ENCODE measurements at regions not wholly inside any gene's neighbourhood (a gene's known extent, or its start where the extent isn't known, plus 50 kb on each side); places are given as distances from the start of the nearest gene placed in this dataset.

DNA sequence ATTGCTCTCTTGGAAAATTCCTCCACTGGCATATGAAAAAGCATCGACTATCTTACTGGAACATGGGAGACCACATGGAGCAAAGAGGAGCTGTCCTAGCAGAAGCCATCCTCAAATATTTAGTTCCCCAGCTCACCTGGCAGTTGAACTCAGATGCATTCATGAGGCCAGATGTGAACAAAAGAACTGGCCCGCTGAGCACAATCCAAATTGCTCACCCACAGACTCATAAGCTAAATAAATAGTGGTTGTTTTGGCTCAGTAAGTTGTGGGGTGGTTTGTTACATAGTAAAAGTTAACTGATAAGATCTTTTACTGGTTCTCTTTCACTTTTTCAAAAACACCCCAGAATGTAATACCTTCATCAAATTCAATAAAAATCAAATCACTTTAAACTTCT, 108.6 kb upstream of the CWC22 start:
- TF ChIP-seq, protein P1, sequence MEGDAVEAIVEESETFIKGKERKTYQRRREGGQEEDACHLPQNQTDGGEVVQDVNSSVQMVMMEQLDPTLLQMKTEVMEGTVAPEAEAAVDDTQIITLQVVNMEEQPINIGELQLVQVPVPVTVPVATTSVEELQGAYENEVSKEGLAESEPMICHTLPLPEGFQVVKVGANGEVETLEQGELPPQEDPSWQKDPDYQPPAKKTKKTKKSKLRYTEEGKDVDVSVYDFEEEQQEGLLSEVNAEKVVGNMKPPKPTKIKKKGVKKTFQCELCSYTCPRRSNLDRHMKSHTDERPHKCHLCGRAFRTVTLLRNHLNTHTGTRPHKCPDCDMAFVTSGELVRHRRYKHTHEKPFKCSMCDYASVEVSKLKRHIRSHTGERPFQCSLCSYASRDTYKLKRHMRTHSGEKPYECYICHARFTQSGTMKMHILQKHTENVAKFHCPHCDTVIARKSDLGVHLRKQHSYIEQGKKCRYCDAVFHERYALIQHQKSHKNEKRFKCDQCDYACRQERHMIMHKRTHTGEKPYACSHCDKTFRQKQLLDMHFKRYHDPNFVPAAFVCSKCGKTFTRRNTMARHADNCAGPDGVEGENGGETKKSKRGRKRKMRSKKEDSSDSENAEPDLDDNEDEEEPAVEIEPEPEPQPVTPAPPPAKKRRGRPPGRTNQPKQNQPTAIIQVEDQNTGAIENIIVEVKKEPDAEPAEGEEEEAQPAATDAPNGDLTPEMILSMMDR (conservative IDR thresholded peaks at IDR 0.05) = no peak
- TF ChIP-seq ZFX (IDR thresholded peaks at IDR 0.05) = no peak
- no peak overlapping the region for H3K27ac ChIP-seq

DNA sequence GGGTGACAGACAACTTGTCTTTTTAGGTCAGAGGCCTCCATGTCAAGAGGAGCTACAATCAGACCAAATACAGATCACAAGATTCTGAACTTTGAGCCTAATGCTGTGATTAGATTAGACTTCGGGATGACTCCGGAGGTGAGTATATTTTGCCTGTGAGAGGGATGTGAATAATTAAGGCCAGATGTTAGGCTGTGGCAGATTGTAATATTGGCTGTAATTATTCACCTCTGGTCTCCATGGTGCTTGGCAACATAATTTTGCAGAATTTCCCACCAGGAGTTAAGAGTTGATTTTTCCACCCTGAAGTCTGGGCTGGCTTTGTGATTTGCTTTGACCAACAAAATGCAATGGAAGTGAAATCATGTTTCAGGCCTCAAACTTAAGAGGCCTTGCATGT, 108.2 kb upstream of the CWC22 start:
- no peak overlapping the region for H3K27ac ChIP-seq

DNA sequence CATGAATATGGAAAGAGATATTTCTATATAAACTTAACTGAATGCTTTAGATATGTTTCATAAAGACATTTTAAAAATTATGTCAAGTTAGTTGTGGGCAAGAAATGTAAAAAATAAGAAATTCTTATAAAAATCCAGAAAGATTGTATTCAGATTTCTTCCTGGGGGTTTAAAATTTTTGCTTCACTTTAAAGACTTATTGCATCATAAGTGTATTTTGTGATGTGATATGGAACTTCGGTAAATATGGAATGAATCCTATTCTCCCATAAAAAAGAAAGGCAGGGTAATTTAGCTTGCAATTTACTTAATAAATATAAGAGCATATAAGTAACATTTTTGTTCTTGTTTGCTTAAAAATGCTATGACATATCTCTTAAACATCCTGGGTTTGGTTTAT, 104.8 kb upstream of the CWC22 start:
- no peak overlapping the region for H3K27ac ChIP-seq
- no peak for TF ChIP-seq ZFX (IDR thresholded peaks at IDR 0.05)
- TF ChIP-seq, protein P1 (conservative IDR thresholded peaks at IDR 0.05) = no peak

More for the DNA sequence above, 108.2 kb upstream of the CWC22 start:
- no peak for TF ChIP-seq ZFX (IDR thresholded peaks at IDR 0.05)
- TF ChIP-seq, protein P1 (conservative IDR thresholded peaks at IDR 0.05) = no peak

DNA sequence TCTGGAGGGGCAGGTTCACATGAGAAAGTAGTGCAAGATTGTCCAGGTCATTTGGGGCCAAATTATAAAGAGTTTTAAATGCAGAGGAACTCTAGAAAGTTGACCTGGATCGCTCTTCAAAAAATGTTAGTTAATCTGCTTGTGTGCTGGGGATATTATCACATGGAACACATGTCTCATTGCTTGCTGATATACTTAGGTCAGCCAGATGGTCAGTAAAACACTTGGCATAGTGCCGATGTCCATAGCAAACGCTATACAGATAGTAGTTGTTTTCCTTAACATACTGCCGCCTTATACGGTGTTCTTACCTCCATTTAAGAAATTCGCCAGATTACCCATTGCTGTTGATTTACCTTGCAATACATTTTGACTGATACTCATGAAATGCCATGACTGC, 103.4 kb upstream of the CWC22 start:
- no peak overlapping the region for H3K27ac ChIP-seq
- no peak for TF ChIP-seq ZFX (IDR thresholded peaks at IDR 0.05)
- TF ChIP-seq, protein P1 (conservative IDR thresholded peaks at IDR 0.05) = no peak

DNA sequence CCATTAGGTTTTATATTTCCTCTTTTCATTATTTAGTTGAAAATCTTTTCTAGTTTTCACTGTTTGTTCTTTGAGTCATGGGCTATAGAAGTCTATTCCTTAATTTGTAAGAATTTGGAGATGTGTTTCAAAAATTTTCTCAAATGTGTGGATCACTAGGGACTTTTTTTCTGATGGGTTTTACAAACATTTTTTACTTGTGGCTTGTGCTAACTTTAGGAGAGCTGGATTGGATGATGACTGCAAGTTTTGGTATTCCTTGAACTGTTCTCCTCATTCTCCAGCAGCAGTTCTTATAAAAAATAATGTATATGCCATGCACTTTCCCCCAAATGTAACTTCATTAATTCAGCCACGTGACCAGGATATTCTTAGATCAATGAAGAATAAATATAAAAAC, 94.7 kb upstream of the CWC22 start:
- no peak overlapping the region for H3K27ac ChIP-seq
- TF ChIP-seq, protein P1 (conservative IDR thresholded peaks at IDR 0.05) = no peak
- no peak for TF ChIP-seq ZFX (IDR thresholded peaks at IDR 0.05)

DNA sequence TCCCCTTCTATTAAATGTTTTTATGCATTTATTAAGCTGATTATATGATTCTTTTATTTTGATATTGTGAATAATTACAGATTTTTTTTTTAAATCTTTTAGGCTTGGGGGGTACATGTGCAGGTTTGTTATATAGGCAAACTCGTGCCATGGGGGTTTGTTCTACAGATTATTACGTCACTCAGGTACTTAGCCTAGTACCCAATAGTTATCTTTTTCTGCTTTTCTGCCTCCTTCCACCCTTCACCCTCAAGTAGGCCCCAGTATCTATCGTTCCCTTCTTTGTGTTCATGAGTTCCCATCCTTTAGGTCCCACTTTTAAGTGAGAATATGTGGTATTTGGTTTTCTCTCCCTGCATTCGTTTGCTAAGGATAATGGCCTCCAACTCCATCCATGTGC, 92.2 kb upstream of the CWC22 start:
- no peak overlapping the region for H3K27ac ChIP-seq
- no peak for TF ChIP-seq ZFX (IDR thresholded peaks at IDR 0.05)
- TF ChIP-seq, protein P1 (conservative IDR thresholded peaks at IDR 0.05) = no peak

DNA sequence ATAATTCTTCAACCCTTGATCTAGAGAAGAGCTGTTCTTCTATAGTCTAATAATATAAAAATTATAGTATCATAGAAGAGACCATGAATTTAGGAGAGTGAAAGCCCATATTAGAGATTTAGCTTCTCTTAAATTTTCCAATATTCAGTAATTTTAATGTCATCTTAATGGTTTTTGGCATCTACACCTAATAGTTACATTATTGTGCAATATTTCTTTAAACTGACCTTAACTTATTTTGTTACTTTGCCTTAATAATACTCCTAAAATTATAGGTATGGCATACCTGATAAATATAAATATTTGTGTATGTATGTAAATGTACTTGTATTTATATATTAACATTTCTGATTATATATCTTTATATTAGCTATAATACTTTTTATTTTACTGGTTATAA, 78.0 kb upstream of the CWC22 start:
- TF ChIP-seq, protein P1 (conservative IDR thresholded peaks at IDR 0.05) = no peak
- no peak for TF ChIP-seq ZFX (IDR thresholded peaks at IDR 0.05)
- no peak overlapping the region for H3K27ac ChIP-seq

All from C4-2B (cell line).